Embryonic facial prominence (tissue), 1 donor: ENCODE measurements at regions not wholly inside any gene's neighbourhood (a gene's known extent, or its start where the extent isn't known, plus 50 kb on each side); places are given as distances from the start of the nearest gene placed in this dataset.

Experiments
- DNase-seq: peaks from one replicate; pipeline ENCODE4 v3.0.0-alpha.2; 2016; ENCODE audit errors: extremely low spot score

DNA sequence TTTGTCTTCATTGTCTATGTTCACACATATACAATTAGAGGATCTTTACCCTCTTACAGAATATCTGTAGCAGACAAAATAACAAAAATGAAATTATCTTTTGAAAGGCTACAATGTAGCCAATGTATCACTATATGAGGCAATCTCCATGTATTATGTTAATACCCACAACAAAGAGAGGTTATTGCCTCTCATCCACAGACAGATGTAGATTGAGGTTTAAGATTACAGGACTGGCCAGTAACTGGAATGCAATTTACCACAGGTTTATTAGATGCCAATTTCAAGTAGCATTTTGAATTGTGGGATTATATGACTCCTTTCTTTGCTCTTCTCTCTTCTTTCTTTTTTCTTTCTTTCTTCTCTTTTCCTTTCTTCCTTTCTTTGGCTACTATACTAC is 242.6 kb downstream of the ANKRD50 start:
- DNase-seq, result no peak

DNA sequence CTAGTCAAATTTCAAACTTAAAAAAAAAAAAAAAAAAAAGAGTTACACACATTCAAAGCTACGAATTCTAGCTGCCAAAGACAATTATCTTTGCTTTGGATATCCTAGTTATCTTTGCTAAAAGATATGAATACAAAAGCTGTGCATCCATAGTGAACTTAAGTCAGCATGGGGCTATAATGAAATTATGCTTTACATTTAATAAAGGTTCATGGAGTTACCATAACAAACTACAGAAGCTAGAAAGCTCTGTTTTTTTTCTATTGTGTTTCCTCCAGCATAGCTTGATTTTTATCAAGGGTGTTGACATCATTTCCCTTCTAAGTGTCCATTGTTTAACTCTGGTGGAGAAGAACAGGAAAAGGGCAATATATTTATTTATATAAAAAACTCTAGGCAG is 234.1 kb downstream of the ANKRD50 start:
- DNase-seq, result no peak

DNA sequence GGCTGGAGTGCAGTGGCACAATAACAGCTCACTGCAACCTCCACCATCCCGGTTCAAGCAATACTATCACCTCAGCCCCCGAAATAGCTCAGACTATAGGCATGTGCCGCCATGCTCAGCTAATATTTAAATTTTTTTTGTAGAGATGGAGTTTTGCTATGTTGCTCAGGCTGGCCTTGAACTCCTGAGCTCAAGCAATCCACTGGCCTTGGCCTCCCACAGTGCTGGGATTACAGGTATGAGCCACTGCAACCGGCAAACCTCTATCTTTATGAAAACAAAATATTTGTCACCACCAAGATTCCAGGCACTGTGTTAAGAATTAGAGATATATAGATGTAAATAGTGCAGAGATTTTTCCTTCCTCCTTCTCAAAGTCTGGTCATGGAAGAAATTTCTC is 232.5 kb downstream of the ANKRD50 start:
- no peak for DNase-seq

DNA sequence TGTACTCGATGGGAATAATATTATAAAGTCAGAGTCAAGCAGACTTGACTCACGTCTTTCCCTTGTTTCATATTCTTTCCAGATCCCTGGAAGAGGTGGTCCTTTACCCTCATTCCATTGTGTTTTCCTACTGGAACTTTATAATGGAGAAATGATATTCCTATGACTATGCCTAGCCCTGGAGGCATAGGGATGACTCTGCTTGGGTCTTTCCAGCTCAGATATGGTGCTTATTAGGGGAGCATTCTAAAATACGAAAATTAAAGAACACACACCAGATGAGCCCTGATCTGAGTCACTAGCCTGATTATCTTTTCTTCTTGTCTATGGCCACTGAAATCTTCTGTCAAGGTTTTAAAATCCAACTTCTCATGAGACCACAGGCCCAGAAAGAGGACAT is 231.4 kb downstream of the ANKRD50 start:
- no peak for DNase-seq

DNA sequence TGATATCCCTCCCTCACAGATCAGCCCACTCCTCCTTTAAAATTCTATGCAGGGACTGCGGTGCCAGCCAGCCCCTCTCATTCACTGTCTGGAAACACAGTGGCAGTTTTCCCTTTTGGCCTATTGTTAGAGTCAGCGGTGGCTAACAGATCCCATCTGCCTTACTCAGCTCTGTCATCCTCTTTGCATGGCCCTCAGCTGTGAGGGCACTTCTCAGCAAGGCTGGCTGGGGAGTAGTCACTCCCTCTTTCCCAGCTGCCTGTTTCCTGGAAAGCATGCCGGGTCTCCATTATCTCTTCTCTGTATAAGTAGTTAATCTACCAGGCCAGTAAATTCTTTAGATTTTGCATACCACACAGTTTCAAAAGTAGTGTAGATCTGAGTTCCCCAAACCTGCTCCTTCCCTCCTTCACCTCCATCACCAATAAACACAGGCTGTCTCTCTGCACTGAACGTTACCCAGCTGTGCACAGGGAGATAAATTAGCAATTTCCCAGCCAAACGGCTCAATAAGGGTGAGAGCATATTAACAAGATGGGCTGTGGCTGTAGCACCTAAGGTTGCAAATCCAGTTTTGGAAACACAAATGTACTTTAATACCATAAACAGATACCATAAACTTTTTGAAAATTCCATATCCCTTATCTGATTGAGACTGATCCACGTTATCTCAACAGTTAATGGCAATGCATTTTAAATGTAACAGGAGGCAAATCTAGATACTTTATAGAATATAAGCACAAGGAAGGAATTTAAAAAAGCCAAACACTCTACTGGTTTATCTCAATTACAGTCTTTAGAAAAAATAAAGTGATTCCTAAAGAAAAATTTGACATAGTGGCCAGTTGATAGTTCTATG is 229.3 kb downstream of the ANKRD50 start:
- DNase-seq, result no peak

DNA sequence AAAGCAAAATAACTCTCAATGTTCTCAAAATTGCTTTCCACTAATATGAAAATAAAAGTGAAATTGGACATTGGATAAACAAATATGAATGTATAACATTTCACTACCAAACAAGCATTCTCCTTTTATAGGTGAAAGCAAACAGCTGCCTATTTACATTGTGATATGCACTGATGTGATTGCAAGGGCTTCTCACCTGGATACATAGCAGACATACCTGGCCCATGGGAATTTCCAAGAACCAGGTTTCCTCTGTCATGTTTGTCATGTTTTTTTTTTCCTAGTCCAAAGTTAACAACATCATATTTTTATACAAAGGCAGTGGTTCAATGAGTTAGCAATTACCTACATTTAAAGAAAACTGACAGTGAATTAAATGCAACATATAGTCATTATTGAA is 228.5 kb downstream of the ANKRD50 start:
- no peak for DNase-seq

DNA sequence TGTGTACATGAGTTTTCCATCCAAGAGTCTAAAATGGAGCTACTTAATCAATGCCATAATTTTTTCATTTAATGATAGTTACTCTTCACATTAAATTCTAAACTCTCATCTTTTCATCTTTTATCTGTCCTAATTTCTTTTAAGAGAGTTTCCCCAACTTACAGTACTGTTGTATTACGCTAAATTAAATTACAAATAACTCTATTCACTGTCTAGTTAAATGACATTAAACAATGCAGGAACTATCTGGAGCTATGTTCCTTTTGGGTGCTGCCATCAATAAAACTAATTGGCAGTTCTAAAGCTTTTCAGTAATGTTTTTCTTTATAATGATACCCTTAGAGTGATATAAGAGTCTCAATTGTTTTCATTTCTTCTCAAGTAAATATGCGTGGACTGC is 227.6 kb downstream of the ANKRD50 start:
- no peak for DNase-seq

DNA sequence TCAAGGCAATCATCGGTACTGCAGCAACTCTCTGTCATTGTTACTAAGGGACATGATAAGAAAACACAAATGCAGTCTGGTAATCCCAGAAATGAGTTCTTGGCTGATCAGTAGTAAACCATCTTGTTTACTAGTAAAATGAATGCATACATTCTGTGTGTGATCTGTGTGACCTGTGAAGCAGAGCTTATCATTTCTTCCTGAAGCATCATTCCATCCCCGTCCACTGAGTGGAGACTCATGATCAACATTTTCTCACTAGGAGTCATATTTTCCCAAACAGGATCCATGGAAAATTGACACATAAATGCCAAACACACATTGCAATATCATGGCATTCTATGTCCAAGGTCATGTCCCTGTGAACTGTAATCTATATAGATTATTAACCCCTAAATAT is 226.1 kb downstream of the ANKRD50 start:
- no peak for DNase-seq

DNA sequence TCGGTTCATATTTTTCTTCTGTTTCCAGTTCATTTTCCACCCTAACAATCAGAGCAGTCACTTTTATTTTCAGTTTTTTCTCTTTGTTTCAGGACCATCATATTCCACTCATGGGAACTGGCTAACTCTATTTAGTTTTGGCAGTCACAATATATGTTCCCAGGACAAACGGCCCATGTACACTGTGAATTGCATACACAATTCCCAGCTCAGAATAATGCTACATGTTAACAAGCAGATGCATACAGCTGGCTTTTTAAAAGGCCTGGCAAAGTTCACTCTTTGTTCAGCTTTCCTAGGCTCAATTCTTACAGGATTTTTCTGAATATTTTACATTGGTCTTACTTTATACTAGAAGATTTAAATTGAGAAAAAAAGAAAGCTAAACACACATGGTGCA is 224.9 kb downstream of the ANKRD50 start:
- no peak for DNase-seq

DNA sequence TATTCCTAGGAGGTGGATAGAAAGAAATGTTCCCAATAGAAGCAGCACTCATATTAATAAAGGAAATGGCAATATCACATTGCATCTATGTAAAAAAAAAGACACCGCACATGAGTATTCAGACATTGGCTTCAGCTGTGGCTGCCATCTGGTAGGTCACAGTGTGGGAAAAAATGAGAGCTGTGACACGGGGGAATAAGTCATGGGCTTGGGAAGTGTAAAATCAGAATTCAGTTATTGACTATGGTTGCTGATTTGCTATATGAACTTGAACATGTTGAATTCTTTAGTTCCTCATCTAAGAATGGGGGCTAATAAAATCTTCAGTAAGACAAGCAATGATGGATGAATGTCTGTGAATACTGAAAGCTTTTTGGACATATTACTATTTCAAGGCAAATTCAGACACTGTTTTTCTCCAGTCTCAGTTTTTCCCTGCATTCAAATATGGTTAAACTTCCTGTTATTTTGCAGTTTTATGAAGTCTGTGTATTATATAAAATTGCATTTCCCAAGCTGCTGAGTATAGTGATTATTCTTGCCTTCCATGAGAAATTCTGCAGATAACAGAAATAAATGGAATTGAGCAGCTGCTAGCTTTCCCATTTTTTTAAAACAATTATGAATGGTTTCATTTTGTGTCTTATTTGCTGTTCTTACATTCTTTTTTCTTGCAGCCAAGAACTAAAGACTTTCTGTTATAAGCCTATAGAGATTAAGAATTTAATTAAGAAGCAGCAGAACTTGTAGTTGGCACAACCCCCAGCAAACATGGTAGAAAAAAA is 221.0 kb downstream of the ANKRD50 start:
- no peak for DNase-seq

DNA sequence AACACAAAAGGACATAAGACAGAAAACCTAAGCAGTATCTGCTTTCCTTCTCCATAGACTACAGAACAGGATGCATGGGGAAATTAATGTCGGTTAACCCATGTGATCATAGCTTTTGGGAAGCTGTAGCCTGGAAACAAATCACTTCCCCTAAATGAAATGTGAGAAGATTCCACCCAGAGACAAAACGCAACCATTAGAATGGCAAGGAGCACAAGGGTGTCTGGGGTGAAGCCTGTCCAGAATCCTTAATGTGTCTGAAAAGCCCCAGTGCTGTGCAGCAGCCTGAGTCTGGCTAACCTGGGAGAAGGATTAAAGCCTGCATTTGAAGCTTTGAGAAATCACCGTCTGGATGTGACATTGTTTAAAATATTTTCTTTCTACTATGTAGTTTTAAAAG is 213.3 kb downstream of the ANKRD50 start:
- DNase-seq, result no peak

DNA sequence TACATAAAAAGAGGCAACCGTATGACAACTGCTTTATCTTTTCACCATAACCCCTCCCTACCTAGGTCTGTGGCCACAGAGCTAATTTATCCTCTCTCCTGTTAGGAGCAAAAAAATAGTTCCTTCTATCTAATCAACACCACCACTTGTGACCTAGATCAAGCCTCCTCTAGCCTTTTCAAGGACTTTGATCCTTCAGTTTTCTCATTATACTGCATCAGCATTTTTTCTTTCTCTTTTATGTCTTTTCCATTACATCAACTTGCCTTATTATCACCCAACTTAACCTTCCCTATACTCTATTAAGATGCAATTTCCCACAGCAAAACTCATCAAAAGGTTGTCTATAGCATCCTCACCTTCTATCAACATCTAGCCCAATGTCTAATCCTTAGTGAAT is 211.0 kb downstream of the ANKRD50 start:
- DNase-seq, result no peak

DNA sequence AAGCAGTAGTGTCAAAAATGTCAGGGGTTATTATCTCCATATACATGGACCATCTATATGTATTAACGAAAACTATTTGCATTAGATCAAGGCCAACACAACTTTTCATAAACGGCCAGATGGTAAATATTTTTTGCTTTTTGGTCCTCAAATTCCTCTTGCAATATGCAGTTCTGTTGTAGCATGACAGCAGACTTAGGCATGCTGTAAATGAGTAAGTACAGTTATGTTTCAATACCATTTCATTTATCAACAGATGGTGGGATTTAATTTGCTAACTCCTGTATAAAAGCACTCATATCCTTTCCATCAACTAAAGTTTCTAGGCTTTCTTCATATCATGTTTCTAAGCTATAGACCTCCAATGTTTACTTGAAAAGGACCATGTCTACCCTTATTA is 208.1 kb downstream of the ANKRD50 start:
- no peak for DNase-seq

DNA sequence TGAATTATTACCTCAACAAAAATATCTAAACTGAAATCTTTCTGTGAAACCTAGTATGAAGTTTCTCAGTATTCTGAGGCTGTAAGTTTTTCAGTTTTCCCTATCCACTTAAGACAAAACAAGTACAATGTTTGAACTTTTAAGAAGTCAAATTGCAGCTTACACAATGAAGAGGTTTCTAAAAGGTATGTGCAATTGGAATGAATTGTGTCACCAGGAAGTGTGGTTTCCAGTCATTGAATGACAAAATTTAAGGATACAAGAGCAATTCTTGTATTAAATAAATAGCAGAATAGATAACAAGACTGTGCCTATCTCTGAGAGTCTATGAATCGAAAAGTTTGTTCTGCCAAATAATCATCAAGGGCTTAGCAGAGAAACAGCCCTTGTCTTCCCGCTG is 207.3 kb downstream of the ANKRD50 start:
- DNase-seq, result no peak

DNA sequence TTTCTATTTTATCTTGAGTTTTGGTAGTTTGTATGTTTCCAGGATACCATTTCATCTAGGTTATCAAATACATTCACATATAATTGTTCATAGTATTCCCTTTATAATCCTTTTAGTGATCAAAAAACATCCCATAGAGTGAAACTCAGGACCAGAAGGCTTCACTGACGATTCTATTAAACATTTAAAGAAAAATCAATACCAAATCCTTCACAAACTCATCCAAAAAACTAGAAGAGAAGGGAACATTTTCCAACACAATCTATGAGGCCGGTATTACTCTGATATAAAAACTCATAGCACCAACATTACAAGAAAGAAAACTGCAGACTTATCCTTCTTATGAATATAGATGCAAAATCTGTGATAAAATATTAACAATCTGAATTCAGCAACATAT is 203.4 kb downstream of the ANKRD50 start:
- no peak for DNase-seq

DNA sequence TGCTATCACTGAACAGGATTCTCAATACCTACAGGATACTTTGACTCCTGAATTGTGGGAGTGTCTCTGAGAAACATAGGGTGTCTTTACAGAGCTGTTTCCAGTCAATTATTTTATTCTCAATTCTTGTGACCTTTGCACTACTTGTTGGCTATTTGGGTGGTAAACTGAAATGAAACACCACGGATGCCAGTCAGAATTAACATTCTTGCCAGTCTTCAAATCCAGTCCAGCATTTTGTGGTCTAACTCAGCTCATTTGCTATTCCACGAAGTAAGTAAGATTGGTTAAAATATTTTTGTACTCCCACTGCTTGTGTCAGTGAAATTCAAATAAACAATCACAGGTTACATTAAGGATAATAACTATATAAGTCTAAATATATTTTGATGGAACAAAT is 197.9 kb downstream of the ANKRD50 start:
- DNase-seq, result no peak

DNA sequence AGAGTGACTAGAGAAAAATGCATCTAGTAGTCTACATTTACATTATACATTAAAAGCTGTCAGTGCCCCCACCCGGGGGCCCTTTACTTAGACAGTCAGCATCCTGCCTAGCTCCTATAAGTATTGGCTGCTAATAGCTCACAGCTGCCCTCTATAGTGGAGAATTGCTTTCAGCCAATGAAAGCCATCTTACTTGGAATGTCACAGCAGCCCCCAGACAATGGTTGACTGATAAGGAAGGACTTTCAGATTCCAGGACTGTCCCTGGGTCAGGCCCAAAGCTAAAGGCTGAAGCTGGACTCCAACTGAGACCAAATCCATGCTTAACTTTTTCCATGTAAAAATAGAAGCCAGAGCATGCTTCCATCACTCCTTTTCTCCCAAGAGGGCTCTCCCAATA is 196.9 kb downstream of the ANKRD50 start:
- no peak for DNase-seq

DNA sequence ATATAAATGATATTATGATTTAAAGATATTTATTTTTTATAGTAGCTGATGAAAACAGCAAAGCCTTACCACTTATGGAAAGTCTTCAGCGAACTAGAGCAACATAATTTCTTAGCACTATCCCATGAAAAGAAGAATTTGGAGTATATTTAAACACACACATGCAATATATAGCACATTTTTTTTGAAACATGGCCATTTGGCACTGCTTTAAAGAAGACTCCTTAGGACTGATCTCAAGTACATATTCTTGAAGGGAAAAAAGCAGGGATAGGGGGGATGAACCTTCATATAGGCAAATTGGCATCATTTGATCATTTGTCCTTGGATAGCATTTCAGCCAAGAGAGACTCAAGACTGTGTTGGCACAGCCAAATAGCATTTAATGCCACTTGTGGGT is 193.3 kb downstream of the ANKRD50 start:
- no peak for DNase-seq

DNA sequence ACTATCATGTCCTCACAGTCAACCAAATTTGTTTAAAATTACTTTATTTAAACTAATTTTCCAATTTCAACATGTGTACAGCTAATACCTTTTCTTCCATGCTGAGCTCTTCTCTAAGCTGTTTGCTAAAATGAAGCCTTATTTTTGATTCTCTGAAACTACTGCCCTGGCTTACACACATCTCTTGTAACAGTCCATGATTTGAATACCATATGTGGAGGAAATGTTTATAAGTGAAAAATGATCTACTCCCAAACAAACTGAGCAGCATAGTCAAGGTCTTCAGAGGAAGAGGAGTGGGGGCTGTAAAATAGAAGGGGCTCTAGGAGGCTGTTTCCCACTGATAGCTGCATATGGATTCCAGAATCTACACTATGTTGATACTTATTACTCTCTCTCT is 188.7 kb downstream of the ANKRD50 start:
- DNase-seq, result no peak

DNA sequence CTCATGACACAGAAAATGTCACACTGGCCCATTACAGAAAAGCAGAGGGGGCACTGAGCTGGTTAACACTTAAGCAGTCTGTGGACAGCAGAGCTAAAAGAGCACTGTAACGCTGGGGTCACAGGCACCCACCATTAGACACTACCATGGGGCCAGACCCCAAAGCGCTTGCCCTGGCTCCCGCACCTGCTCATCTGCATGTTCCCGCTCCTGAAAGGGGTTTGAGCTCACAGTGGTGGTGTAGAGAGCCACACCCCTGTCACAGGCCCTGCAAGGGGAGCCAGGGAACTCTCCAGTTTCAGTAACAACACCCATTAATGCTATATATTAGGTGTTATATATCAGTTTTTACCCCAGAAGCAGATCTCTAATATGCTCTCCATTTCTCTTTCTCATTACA is 187.0 kb downstream of the ANKRD50 start:
- DNase-seq, result no peak

DNA sequence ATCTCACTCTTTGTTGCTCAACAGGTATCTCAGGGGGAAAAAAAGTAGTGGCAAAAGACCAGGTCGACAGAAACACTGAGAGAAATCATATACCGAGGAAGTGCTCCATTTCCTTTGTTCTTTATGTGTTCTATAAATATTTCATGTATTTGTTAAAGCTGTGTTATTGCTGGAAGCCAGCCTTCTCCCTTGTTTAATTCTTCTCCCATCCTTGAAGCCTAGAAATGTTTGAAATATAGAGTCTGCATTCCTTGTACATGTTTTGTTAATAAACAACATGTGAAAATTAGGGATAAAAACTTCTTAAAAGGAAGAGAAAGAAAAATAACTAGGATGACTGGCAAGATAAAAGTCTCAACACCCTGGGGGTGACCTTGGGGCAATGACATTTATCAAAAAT is 186.2 kb downstream of the ANKRD50 start:
- no peak for DNase-seq

DNA sequence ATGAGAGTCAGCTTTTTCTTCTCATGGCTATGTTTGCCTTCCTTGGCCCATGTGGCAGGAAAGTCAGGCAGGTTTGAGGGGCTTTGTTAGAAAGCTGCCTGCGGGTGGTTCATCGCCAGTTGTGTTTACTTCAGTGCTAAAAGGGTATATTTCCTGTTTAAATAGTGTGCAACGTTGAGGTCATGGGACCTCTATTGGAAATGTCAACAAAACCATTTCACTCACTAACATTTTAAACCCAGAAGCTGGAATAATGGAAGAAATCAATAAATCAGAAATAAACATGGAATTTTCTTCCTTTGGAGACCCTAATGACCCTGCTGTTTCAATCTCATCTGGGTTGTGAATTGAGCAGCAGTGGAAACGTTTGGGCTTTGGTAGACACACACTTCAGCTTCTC is 185.8 kb downstream of the ANKRD50 start:
- DNase-seq, result no peak

DNA sequence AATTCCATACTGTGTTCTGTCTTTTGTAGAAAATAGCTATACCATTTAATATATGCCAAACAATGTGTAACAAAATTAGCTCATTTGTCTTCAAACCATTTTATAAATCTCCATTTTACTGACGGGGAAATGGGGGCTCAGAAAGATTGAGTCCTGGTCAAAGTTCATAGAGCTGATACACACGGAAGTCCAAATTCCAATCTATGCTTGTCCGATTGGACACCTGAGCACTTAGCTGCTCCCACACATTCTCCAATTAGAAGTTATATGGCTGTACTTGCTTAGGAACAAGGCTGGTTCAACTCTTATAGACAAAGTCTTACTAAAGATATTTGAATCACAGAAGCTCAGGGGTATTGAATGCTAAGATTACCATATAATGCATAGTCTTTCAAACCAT is 185.2 kb downstream of the ANKRD50 start:
- DNase-seq, result no peak
